ENCODE measurements at regions not wholly inside any gene's neighbourhood (a gene's known extent, or its start where the extent isn't known, plus 50 kb on each side); places are given as distances from the start of the nearest gene placed in this dataset.
"Not testable (repeated sequence)": the region's sequence is repeated elsewhere in the genome, so short reads cannot be mapped to it uniquely, and the experiment has no call there.

DNA sequence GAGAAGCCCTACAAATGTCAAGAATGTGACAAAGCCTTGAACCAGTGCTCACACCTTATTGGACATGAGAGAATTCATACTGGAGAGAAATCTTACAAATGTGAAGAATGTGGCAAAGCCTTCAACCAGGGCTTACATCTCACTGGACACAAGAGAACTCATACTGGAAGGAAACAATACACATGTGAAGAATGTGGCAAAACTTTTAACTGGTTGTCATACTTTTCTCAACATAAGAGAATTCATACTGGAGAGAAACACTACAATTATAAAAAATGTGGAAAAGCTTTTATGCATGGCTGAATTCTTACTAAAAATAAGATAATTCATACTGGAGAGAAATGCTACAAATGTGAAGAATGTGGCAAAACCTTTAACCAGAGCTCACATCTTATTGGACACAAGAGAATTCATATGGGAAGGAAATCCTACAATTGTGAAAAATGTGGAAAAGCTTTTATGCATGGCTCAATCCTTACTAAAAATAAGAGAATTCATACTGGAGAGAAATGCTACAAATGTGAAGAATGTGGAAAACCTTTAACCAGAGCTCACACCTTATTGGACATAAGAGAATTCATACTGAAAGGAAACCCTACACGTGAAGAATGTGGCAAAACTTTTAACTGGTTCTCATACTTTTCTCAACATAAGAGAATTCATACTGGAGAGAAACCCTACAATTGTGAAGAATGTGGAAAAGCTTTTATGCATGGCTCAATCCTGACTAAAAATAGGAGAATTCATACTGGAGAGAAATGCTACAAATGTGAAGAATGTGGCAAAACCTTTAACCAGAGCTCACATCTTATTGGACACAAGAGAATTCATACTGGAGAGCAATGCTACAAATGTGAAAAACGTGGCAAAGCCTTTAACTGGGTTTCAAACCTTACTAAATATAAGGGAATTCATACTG, 350.6 kb upstream of the NUPR2 start:
- DNase-seq (ENCODE audit: low read depth), result not testable (repeated sequence)

DNA sequence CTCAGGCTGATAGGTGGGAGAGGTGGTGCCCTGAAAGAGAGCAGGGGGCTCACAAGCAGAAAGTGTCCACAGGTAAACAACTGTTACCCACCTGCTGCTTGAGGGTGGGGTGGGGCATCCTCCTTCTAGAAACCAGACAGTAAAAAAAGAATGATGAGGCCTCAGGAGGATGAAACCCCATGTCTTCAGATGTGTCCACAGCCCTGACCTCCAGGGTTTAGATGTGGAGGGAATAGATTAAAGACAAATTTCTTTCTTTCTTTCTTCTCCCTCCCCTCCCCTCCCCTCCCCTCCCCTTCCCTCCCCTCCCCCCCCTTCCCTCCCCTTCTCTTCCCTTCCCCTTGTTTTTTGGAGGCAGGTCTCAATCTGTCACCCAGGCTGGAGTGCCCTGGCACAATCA, 333.5 kb upstream of the NUPR2 start:
- DNase-seq (ENCODE audit: low read depth), result no peak

DNA sequence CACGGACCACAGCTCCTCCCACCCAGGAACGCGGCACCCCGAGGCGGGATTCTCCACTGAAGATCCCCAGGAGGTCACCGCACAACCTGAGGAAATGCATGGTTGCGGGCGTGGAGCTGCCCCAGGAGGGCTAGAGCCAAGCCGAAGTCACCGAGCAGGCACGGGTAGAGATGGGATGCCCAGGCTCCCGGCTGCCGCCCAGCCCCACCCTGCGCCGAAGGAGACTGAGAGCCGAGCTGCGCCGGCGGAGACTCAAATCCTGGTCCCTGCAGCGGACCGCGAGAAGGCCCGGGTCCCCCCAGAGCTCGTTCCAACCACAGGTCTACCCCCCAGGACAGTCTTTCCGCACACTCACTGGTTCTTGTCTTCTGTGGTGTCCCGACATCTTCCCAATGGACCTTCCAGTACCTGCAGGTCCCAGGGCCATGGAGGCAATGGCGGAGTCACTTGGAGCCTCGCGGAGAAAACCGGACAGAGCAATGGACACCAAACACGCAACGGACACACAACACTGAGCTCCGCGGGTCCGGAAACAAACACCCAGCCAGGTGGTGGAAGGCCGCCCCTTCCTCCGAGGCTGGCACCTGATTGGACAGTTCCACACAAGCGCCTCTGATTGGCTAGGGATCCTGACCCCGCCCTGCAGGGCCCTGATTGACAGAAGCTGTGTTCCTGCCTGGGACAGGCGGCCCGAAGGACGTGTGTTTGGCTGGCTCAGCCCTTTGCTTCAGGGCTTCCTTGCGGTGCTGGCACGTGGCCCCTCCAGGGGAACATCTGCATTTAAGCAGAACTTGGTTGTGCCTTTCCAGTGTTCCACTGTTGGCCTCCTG, 331.9 kb upstream of the NUPR2 start:
- no peak for DNase-seq (ENCODE audit: low read depth)

DNA sequence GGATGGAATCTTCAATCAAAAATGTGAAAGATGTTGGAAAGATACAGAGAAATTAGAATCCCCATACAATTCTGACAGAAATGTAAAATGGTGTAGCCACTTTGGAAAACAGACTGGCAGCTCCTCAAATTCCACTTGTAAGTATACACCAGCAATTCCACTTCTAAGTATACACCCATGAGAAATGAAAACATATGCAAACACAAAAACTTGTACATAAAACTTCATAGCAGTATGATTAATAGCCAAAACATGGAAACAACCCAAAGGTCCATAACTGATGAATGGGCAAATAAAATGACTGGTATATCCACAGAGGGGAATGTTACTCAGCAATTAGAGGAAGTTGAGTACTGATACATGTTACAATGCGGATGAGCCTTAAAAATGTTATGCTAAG, 304.3 kb upstream of the NUPR2 start:
- DNase-seq (ENCODE audit: low read depth), result not testable (repeated sequence)

- DNase-seq (ENCODE audit: low read depth), result no peak
These were observed 259.0 kb upstream of the NUPR2 start for GRCh38 chr7:56375173-56375572.

DNA sequence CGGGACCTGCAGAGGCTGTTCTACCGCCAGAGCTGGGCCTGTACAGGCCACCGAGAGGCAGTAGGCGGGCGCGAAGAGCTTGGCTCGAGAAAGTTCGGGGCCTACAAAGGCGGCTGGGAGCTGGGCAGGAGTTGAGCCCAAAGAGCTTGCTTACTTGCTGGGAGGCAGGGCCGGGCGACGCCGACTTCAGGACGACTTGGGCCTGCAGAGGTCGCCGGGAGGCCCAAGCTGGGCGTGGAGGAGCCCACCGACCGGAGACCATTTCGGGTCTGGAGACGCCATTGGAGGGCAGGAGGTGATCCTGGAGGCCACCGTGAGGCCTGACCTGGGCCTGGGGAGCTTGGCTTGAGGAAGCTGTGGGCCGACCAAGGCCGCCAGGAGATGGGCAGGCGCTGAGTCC, 258.4 kb upstream of the NUPR2 start:
- DNase-seq (ENCODE audit: low read depth), result not testable (repeated sequence)

DNA sequence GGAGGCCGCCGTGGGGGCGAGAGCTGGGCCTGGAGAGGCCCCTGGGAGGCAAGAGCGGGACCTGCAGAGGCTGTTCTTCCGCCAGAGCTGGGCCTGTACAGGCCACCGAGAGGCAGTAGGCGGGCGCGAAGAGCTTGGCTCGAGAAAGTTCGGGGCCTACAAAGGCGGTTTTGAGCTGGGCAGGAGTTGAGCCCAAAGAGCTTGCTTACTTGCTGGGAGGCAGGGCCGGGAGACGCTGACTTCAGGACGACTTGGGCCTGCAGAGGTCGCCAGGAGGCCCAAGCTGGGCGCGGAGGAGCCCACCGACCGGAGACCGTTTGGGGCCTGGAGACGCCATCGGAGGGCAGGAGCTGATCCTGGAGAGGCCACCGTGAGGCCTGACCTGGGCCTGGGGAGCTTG, 257.1 kb upstream of the NUPR2 start:
- DNase-seq (ENCODE audit: low read depth), result not testable (repeated sequence)

- DNase-seq (ENCODE audit: low read depth), result peak; percentile 2
These were observed 255.6 kb upstream of the NUPR2 start for GRCh38 chr7:56371792-56372191.

DNA sequence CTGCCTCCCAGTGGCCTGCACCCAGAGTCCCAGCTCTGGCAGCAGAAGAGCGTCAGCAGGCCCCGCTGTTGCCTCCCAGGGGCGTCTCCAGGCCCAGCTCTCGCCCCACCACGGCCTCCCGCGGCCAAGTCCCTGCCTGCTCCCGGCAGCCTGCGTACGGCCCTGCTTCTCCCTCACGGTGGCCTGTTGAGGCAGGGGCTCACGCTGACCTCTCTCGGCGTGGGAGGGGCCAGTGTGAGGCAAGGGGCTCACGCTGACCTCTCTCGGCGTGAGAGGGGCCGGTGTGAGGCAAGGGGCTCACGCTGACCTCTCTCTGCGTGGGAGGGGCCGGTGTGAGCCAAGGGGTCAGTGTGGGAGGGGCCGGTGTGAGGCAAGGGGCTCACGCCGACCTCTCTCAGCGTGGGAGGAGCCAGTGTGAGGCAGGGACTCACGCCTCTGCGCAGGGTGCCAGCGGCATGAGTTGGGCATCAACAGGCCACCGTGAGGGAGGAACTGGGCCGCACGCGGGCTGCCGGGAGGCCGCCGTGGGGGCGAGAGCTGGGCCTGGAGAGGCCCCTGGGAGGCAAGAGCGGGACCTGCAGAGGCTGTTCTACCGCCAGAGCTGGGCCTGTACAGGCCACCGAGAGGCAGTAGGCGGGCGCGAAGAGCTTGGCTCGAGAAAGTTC, 254.1 kb upstream of the NUPR2 start:
- not testable (repeated sequence) for DNase-seq (ENCODE audit: low read depth)

- DNase-seq (ENCODE audit: low read depth), result not testable (repeated sequence)
These were observed 251.7 kb upstream of the NUPR2 start for GRCh38 chr7:56367914-56368313.

- DNase-seq (ENCODE audit: low read depth), result not testable (repeated sequence)
These were observed 251.2 kb upstream of the NUPR2 start for GRCh38 chr7:56367411-56367810.

DNA sequence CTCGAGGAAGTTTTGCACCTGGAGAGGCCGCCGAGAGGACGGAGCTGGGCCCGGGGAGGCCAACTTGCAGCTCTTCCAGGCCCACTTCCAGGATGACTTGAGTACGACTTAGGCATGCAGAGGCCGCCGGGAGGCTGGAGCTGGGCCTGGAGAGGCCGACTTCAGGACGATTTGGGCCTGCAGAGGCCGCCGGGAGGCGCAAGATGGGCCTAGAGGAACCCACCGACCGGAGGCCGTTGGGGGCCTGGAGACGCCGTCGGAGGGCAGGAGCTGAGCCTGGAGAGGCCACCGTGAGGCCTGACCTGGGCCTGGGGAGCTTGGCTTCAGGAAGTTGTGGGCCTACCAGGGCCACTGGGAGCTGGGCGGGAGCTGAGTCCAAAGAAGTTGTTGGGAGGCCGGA, 250.5 kb upstream of the NUPR2 start:
- not testable (repeated sequence) for DNase-seq (ENCODE audit: low read depth)

DNA sequence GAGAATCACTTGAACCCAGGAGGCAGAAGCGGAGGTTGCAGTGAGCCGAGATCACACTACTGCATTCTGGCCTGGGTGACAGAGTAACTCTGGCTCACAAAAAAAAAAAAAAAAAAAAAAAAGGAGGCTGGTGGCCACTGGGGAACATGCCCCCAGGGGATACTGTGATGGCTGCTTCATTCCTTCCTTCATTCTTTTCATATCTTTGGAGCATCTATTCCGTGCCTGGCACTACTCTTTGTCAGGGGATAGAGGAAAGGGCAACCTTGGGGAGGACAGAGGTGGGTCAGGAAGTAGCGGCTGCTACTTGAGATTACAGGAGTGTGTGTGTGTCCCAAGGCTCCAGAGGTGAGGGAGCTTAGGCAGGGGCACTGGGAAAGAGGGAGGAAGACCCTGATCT, 236.4 kb upstream of the NUPR2 start:
- not testable (repeated sequence) for DNase-seq (ENCODE audit: low read depth)

DNA sequence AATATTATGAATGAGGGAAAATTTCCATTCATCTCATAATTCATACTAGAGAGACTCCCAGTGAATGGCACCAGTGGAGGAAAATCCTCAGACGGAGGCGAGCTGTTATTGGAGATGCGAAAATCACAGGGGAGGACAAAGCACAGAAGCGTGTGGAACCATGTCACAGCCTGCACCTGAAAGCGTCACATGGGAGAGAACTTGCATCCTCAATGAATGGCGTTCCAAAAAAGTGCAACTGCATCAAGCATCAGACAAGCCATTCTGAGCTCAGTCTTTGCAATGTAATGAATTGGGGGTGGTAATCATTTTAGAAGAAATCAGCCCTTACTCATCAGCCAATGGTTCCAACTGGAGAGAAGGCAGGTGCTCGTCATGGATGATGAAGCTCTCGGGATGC, 235.0 kb upstream of the NUPR2 start:
- DNase-seq (ENCODE audit: low read depth), result not testable (repeated sequence)

DNA sequence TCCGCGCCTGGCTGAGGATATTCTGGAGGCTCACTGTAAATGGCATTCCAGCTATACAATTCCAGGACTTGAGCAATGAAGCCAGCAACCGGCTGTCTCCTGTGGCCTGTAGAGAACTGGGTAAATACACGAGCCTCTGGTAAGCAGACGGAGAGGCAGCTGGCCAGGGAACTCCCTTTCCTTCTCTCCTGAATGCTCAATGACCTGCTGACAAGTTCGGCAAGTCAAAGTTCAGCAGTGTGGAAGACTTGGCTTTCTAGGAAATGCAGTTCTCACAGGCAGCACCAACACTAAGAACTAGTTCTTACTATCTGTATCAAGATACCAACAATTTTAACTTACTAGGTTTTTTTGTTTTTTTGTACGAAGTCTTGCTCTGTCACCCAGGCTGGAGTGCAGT, 232.1 kb upstream of the NUPR2 start:
- not testable (repeated sequence) for DNase-seq (ENCODE audit: low read depth)

DNA sequence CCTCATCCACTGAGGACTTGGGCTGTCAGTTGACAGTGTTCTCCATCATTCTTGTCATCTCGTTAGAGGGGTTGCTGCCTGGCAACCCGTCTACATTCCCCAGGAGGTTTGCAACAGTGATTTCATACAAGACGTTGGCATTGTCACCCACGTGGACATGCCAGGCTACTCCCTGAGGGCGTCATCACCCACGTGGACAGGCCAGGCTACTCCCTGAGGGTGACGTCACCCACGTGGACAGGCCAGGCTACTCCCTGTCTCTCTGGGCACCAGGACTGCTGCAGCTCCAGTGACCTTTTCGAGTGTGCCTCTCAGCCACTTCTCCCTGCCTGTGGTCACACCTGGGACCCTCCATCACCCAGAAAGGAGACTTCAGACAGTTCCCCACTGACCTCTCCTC, 212.1 kb upstream of the NUPR2 start:
- not testable (repeated sequence) for DNase-seq (ENCODE audit: low read depth)

DNA sequence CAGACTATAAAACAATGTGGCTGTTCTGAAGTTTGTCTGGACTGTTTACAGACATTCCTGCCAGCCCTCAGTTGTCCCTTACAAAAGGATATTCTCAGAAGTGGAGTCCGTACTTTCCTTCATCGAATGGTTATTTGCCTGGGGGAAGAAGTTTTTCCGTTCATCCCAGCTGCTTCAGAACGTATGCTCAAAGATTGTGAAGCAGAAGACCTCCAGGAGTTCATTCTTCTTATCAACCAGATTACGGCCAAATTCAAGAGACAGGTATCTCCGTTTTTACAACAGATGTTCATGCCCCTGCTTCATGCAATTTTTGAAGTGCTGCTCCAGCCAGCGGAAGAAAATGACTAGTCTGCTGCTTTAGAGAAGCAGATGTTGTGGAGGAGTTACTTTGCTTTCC, 174.3 kb upstream of the NUPR2 start:
- DNase-seq (ENCODE audit: low read depth), result no peak

- DNase-seq (ENCODE audit: low read depth), result no peak
These were observed 171.4 kb upstream of the NUPR2 start for GRCh38 chr7:56287429-56288138.

- no peak for DNase-seq (ENCODE audit: low read depth)
These were observed 139.9 kb upstream of the NUPR2 start for GRCh38 chr7:56256108-56256507.

GRCh38 chr7:56250135-56250534, 133.9 kb upstream of the NUPR2 start:
- no peak for DNase-seq (ENCODE audit: low read depth)

DNA sequence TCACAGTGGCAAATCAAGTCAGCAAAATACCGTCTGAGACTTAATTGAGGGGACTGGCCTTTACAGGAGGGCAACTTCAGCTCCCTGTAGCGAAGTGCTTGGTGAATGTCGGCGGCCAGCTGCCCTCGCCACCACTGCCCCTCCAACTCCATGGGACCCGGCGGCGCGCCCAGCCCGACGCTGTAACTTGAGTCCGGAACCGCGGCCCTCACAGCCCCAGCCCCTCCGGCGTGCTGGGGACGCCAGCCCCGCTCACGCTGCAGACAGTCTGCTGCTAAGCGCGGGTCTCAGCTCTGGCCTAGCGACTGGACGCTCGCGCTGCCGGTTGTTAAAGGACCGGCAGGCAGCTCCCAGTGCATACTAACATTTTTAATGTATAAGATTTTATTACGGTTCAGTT, 113.4 kb upstream of the NUPR2 start:
- no peak for DNase-seq (ENCODE audit: low read depth)

GRCh38 chr7:56222866-56223265, 106.6 kb upstream of the NUPR2 start:
- DNase-seq (ENCODE audit: low read depth), result no peak

All from stimulated activated CD8-positive, alpha-beta memory T cell treated with anti-CD3 and anti-CD28 coated beads, Interleukin-15, amount 100 ng/mL, for 1 hour (primary cell).